ENCODE measurements at regions not wholly inside any gene's neighbourhood (a gene's known extent, or its start where the extent isn't known, plus 50 kb on each side); places are given as distances from the start of the nearest gene placed in this dataset.

GRCh38 chr1:201606096-201606495 is 67.2 kb downstream of the NAV1 start:
- TF ChIP-seq, protein P1, sequence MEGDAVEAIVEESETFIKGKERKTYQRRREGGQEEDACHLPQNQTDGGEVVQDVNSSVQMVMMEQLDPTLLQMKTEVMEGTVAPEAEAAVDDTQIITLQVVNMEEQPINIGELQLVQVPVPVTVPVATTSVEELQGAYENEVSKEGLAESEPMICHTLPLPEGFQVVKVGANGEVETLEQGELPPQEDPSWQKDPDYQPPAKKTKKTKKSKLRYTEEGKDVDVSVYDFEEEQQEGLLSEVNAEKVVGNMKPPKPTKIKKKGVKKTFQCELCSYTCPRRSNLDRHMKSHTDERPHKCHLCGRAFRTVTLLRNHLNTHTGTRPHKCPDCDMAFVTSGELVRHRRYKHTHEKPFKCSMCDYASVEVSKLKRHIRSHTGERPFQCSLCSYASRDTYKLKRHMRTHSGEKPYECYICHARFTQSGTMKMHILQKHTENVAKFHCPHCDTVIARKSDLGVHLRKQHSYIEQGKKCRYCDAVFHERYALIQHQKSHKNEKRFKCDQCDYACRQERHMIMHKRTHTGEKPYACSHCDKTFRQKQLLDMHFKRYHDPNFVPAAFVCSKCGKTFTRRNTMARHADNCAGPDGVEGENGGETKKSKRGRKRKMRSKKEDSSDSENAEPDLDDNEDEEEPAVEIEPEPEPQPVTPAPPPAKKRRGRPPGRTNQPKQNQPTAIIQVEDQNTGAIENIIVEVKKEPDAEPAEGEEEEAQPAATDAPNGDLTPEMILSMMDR (IDR thresholded peaks at IDR 0.05 in 2 of 3, conservative IDR thresholded peaks at IDR 0.05 in 1 of 3; ENCODE audit: borderline replicate concordance in 1 of 3, insufficient read depth in 1 of 3, low read depth in 2 of 3, low read length in 2 of 3): no peak
- TF ChIP-seq, protein P2, sequence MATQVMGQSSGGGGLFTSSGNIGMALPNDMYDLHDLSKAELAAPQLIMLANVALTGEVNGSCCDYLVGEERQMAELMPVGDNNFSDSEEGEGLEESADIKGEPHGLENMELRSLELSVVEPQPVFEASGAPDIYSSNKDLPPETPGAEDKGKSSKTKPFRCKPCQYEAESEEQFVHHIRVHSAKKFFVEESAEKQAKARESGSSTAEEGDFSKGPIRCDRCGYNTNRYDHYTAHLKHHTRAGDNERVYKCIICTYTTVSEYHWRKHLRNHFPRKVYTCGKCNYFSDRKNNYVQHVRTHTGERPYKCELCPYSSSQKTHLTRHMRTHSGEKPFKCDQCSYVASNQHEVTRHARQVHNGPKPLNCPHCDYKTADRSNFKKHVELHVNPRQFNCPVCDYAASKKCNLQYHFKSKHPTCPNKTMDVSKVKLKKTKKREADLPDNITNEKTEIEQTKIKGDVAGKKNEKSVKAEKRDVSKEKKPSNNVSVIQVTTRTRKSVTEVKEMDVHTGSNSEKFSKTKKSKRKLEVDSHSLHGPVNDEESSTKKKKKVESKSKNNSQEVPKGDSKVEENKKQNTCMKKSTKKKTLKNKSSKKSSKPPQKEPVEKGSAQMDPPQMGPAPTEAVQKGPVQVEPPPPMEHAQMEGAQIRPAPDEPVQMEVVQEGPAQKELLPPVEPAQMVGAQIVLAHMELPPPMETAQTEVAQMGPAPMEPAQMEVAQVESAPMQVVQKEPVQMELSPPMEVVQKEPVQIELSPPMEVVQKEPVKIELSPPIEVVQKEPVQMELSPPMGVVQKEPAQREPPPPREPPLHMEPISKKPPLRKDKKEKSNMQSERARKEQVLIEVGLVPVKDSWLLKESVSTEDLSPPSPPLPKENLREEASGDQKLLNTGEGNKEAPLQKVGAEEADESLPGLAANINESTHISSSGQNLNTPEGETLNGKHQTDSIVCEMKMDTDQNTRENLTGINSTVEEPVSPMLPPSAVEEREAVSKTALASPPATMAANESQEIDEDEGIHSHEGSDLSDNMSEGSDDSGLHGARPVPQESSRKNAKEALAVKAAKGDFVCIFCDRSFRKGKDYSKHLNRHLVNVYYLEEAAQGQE (IDR thresholded peaks at IDR 0.05; ENCODE audit: low read depth): no peak
- TF ChIP-seq EZH2phosphoT487 (IDR thresholded peaks at IDR 0.05; ENCODE audit: borderline replicate concordance) (no peak), POLR2A (IDR thresholded peaks at IDR 0.05; ENCODE audit: borderline replicate concordance, extremely low read depth, insufficient read depth, insufficient read length) (no peak), RAD21 (IDR thresholded peaks at IDR 0.05; ENCODE audit: low read depth) (no peak), SP1 (IDR thresholded peaks at IDR 0.05; ENCODE audit: low read depth) (no peak), SIN3A (IDR thresholded peaks at IDR 0.05; ENCODE audit: low read depth) (no peak), CEBPB (IDR thresholded peaks at IDR 0.05; ENCODE audit: low read depth) (no peak), YY1 (IDR thresholded peaks at IDR 0.05; ENCODE audit: extremely low read depth, insufficient replicate concordance, low read depth, low read length) (no peak), MAX (IDR thresholded peaks at IDR 0.05) (no peak), POLR2AphosphoS5 (IDR thresholded peaks at IDR 0.05; ENCODE audit: low read depth, low read length) (no peak), EZH2 (IDR thresholded peaks at IDR 0.05) (no peak)
- TF ChIP-seq, protein P3, sequence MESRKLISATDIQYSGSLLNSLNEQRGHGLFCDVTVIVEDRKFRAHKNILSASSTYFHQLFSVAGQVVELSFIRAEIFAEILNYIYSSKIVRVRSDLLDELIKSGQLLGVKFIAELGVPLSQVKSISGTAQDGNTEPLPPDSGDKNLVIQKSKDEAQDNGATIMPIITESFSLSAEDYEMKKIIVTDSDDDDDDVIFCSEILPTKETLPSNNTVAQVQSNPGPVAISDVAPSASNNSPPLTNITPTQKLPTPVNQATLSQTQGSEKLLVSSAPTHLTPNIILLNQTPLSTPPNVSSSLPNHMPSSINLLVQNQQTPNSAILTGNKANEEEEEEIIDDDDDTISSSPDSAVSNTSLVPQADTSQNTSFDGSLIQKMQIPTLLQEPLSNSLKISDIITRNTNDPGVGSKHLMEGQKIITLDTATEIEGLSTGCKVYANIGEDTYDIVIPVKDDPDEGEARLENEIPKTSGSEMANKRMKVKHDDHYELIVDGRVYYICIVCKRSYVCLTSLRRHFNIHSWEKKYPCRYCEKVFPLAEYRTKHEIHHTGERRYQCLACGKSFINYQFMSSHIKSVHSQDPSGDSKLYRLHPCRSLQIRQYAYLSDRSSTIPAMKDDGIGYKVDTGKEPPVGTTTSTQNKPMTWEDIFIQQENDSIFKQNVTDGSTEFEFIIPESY (IDR thresholded peaks at IDR 0.05; ENCODE audit: extremely low read depth, insufficient replicate concordance, low read length): no peak
- TF ChIP-seq, protein P4, sequence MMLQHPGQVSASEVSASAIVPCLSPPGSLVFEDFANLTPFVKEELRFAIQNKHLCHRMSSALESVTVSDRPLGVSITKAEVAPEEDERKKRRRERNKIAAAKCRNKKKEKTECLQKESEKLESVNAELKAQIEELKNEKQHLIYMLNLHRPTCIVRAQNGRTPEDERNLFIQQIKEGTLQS (IDR thresholded peaks at IDR 0.05): no peak
